Activated CD4-positive, alpha-beta memory T cell treated with anti-CD3 and anti-CD28 coated beads for 36 hours (primary cell): ENCODE measurements at regions not wholly inside any gene's neighbourhood (a gene's known extent, or its start where the extent isn't known, plus 50 kb on each side); places are given as distances from the start of the nearest gene placed in this dataset.

Experiments used
- CTCF ChIA-PET: fragments of 350-600 bp; sonication (Branson Sonifier 250); formaldehyde crosslinking; loops from one replicate; lab custom pipeline; 2021; ENCODE audit warnings: antibody characterized with exemption, inconsistent platforms; lab: Charles Lee
- POLR2A ChIA-PET: fragments of 350-600 bp; sonication (Branson Sonifier 250); formaldehyde crosslinking; loops from one replicate; lab custom pipeline; 2021; ENCODE audit warnings: antibody characterized with exemption; lab: Charles Lee
- DNase-seq: peaks from one replicate; pipeline ENCODE4 v3.0.0-alpha.2; 2020
- H3K27ac Mint-ChIP-seq: one replicate; pipeline ENCODE4 v1.8.0; 2021; ENCODE audit warnings: mixed read lengths
- H3K27me3 Mint-ChIP-seq: one replicate; pipeline ENCODE4 v1.8.0; 2021; ENCODE audit warnings: mixed read lengths
- H3K36me3 Mint-ChIP-seq: one replicate; pipeline ENCODE4 v1.8.0; 2021; ENCODE audit warnings: mixed read lengths
- H3K4me1 Mint-ChIP-seq: one replicate; pipeline ENCODE4 v1.8.0; 2021; ENCODE audit warnings: low read depth, mixed read lengths
- H3K4me3 Mint-ChIP-seq: one replicate; pipeline ENCODE4 v1.8.0; 2021; ENCODE audit warnings: mild to moderate bottlenecking, mixed read lengths
- H3K9me3 Mint-ChIP-seq: one replicate; pipeline ENCODE4 v1.8.0; 2021; ENCODE audit warnings: mixed read lengths
- intact Hi-C: fragments of 100-400 bp; cut with micrococcal nuclease; formaldehyde crosslinking; loops from one replicate; pipeline ENCODE4 v1.15.1; 2023

DNA sequence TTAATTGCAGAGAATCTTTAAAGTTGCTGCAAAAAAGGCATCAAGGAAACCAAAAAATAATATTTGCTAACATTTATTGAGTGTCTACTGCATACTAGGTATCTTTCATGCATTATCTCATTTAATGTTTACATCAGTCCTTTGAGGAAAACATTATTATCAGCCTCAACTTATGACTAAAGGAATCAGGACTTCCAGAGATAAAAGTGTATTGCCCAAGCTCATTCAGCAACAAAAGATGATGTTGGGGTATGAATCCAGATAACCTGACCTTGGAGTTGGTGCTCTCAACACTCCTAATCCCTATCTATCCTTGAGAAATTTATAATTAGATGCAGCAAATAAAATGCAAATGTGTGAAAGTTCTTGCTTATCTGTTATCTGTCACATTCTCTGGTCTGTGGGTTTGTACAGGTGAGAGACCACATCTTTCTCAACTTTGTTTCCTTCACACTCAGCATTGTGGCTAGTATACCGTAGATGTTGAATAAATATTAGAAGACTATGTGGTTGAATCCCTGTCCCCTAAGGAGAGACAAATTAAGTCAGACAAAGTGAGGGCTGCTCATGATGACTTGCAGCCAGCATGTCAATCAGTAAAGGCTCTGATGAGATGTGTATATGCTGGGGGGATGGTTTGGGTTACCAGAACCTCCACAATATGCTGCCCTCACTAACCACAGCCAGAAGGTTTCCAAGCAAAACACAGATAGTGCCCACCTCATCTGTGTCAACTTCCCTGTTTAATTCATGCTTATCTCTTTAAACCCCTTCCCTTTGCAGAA lies 82.6 kb downstream of the NOG start:
- intact Hi-C loops: no loop called here
- DNase-seq: no peak
- no peak overlapping the region for H3K4me3 Mint-ChIP-seq
- no peak overlapping the region for H3K27ac Mint-ChIP-seq
- POLR2A ChIA-PET: no interaction called here
- peaks cover 19% of the 10 kb centered on the region for H3K4me1 Mint-ChIP-seq
- no peaks in the 10 kb centered on the region for H3K36me3 Mint-ChIP-seq
- H3K9me3 Mint-ChIP-seq: no peaks in the 10 kb centered on the region
- H3K27me3 Mint-ChIP-seq: peaks cover 29% of the 10 kb centered on the region
- CTCF ChIA-PET: interaction anchor here (2.8 kb wide), 1 partner anchor 40 kb away, joined by 27 read pairs; no protein-coding TSS in a partner anchor

DNA sequence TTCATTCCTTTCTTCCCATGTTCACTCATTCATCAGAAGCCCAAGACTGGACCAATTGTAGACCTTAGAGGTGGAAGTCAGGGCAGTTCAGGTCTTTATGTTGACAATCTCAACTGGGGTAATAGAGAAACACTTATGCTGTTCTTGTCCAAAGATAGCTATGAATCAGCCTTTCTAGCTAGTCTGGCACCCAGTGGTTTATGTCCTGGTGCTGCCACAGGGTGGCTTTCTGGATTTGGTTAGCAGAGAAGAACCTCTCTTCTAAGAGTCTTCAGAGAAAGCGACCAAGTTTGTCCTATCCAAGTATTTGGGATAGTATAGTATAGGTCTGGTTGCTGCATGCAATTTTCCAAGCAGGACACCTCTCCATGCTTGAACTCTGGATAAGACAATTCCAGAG lies 83.3 kb downstream of the NOG start:
- POLR2A ChIA-PET: no interaction called here
- H3K4me3 Mint-ChIP-seq: no peak overlapping the region

GRCh38 chr17:56678249-56679114 lies 85.0 kb downstream of the NOG start:
- H3K4me3 Mint-ChIP-seq: peak overlapping the region; percentile 52

More for the DNA sequence above, 83.3 kb downstream of the NOG start:
- Mint-ChIP-seq H3K9me3 (no peaks in the 10 kb centered on the region), H3K4me1 (peaks cover 19% of the 10 kb centered on the region), H3K36me3 (no peaks in the 10 kb centered on the region), H3K27me3 (peaks cover 29% of the 10 kb centered on the region), H3K27ac (no peak overlapping the region)
- peak; percentile 13 for DNase-seq
- CTCF ChIA-PET: interaction anchor here (0.8 to 2.8 kb wide), 2 partner anchors 39 to 905 kb away, joined by 3 to 27 read pairs; no protein-coding TSS in a partner anchor
- intact Hi-C loops: no loop called here

GRCh38 chr17:56679115-56679776 lies 85.7 kb downstream of the NOG start:
- no peak for DNase-seq
- intact Hi-C loops: loop anchor here (2.0 kb wide), 1 partner anchor 86 kb away; the partner anchor contains the start of gene NOG
- H3K4me1 Mint-ChIP-seq: peaks cover 19% of the 10 kb centered on the region
- H3K36me3 Mint-ChIP-seq: no peaks in the 10 kb centered on the region
- ChIA-PET POLR2A (no interaction called here), CTCF (interaction anchor here (1.1 to 2.8 kb wide), 2 partner anchors 37 to 86 kb away, joined by 12 to 27 read pairs; partner anchors contain the start of gene NOG)
- no peaks in the 10 kb centered on the region for H3K9me3 Mint-ChIP-seq
- no peak overlapping the region for H3K27ac Mint-ChIP-seq
- peak overlapping the region; percentile 52 for H3K4me3 Mint-ChIP-seq
- H3K27me3 Mint-ChIP-seq: peaks cover 33% of the 10 kb centered on the region

More at GRCh38 chr17:56678249-56679114, 85.0 kb downstream of the NOG start:
- ChIA-PET CTCF (interaction anchor here (0.8 to 2.8 kb wide), 3 partner anchors 38 to 117 kb away, joined by 3 to 27 read pairs (median 12); partner anchors contain the start of gene NOG), POLR2A (no interaction called here)
- Mint-ChIP-seq H3K9me3 (no peaks in the 10 kb centered on the region), H3K4me1 (peaks cover 19% of the 10 kb centered on the region), H3K27me3 (peaks cover 27% of the 10 kb centered on the region), H3K27ac (no peak overlapping the region), H3K36me3 (no peaks in the 10 kb centered on the region)
- peak; percentile 10 for DNase-seq
- intact Hi-C loops: loop anchor here (2.0 kb wide), 1 partner anchor 86 kb away; the partner anchor contains the start of gene NOG

DNA sequence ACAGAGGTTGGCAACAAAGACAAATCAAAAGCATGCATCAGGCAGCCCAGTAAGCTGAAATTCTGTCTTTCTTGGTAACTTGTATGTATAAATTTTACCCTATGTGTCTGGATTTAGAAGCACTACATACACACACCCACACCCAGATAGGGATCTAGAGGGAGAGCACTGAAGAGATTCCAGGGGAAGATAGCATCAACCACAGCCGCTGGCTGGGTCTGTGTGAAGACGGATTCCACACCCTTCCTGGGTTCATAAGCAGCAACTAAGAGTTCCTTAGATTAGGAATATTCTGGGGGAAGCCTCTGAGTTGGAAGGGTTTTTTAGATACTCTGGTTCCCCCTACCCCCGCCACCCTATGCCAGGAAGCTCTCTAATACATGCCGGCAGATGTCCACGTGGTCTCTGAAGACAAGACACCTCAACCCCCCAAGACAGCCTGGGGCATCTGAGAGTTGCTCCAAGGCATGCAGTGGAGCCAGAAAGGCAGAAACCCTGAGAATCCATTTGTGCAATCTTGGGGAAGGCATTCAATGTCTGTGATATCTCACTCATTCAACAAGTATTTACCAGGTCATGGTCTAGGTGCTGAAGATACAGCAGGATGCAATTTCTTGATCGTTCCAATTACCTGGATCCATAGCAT lies 86.4 kb downstream of the NOG start:
- CTCF ChIA-PET: interaction anchor here (1.3 kb wide), 1 partner anchor 88 kb away, joined by 5 read pairs; no protein-coding TSS in a partner anchor
- H3K9me3 Mint-ChIP-seq: no peaks in the 10 kb centered on the region
- peaks cover 19% of the 10 kb centered on the region for H3K4me1 Mint-ChIP-seq
- intact Hi-C loops: loop anchor here (2.0 kb wide), 2 partner anchors 37 to 87 kb away; partner anchors contain the start of gene NOG
- H3K27me3 Mint-ChIP-seq: peaks cover 34% of the 10 kb centered on the region
- H3K36me3 Mint-ChIP-seq: no peaks in the 10 kb centered on the region
- H3K27ac Mint-ChIP-seq: no peak overlapping the region
- no peak for DNase-seq
- no peak overlapping the region for H3K4me3 Mint-ChIP-seq
- POLR2A ChIA-PET: no interaction called here

DNA sequence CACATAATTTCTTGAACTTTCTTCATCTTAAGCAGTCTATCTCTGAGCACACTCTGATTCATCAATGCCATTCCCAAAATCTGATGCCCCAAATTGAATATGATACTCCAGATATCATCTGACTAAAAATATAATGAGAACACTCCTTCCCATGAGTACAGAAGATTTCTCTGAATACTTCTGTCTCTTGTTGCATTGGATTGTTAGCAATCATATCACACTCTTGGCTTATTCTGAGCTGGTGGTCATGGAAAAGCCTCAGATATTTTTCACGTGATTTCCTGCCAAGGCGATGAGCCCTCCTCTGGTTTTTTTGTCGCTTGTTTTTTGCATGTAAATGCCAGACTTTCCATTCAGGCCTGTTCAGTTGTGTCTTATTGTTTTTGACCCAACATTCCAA lies 87.2 kb downstream of the NOG start:
- peaks cover 19% of the 10 kb centered on the region for H3K4me1 Mint-ChIP-seq
- no peak overlapping the region for H3K27ac Mint-ChIP-seq
- H3K9me3 Mint-ChIP-seq: no peaks in the 10 kb centered on the region
- peaks cover 29% of the 10 kb centered on the region for H3K27me3 Mint-ChIP-seq
- ChIA-PET POLR2A (no interaction called here), CTCF (interaction anchor here (1.0 to 1.3 kb wide), 2 partner anchors 24 to 88 kb away, joined by 3 to 5 read pairs; no protein-coding TSS in a partner anchor)
- DNase-seq: no peak
- H3K36me3 Mint-ChIP-seq: no peaks in the 10 kb centered on the region
- H3K4me3 Mint-ChIP-seq: no peak overlapping the region
- intact Hi-C loops: loop anchor here (1.0 to 2.0 kb wide), 2 partner anchors 36 to 100 kb away; no protein-coding TSS in a partner anchor

DNA sequence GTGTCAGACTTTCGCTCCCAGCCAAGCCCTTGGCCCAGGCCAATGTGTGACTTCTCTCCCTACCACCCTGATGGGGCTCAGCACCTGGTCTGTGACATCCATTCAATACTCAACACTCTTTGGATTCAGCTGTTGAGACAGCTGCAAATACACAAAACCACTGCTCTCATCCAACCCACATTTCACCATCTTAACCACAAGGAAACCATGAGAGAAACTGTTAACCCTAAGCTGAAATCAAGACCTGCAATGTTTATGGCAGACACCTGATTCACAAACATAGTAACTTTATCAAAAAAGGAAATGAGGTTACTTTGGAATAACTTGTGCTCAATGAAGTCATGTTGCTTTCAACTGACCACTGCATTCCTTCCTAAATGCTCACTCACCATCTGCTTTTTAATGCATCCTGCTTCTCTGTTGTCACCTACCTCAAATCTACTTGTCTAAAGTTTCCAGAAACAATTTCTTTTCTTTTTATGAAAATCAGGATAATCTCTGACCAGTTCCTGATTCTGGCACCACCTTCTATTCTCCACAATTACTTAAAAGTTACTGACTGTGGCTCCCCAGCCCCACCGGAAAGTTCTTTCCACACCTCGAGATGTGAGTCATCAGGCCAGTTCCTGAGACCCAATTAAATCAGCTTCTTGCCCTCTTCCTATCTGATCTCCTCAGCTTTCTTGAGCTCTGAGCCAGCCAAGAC lies 88.2 kb downstream of the NOG start:
- no peaks in the 10 kb centered on the region for H3K36me3 Mint-ChIP-seq
- POLR2A ChIA-PET: no interaction called here
- H3K27me3 Mint-ChIP-seq: peaks cover 23% of the 10 kb centered on the region
- H3K9me3 Mint-ChIP-seq: no peaks in the 10 kb centered on the region
- H3K27ac Mint-ChIP-seq: no peak overlapping the region
- peaks cover 19% of the 10 kb centered on the region for H3K4me1 Mint-ChIP-seq
- intact Hi-C loops: loop anchor here (1.0 to 2.0 kb wide), 2 partner anchors 35 to 99 kb away; no protein-coding TSS in a partner anchor
- CTCF ChIA-PET: interaction anchor here (1.0 to 3.1 kb wide), 4 partner anchors 25 to 98 kb away, joined by 3 to 14 read pairs (median 3); no protein-coding TSS in a partner anchor
- DNase-seq: peak; percentile 43
- no peak overlapping the region for H3K4me3 Mint-ChIP-seq

DNA sequence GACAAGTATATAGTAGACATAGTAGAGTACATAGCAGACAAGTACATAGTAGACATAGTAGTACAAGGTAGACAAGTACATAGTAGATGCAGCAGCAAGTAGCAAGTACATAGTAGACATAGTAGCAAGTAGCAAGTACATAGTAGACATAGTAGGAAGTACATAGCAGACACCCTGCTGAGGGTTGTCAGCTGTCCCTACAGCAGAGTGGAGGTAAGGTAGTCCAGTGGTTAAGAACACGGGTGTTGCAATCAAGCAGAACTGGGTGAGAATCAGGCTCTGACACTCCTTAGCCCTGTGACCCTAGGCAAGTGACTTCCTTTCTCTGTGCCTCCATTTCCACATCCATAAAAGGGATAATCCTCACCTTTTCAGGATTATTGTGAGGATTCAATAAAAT lies 94.7 kb downstream of the NOG start:
- no peaks in the 10 kb centered on the region for H3K9me3 Mint-ChIP-seq
- no peak overlapping the region for H3K4me3 Mint-ChIP-seq
- ChIA-PET POLR2A (no interaction called here), CTCF (interaction anchor here (1.0 kb wide), 1 partner anchor 28 kb away, joined by 4 read pairs; no protein-coding TSS in a partner anchor)
- DNase-seq: no peak
- no peak overlapping the region for H3K27ac Mint-ChIP-seq
- H3K36me3 Mint-ChIP-seq: no peaks in the 10 kb centered on the region
- no peaks in the 10 kb centered on the region for H3K4me1 Mint-ChIP-seq
- H3K27me3 Mint-ChIP-seq: peaks cover 11% of the 10 kb centered on the region
- intact Hi-C loops: no loop called here

DNA sequence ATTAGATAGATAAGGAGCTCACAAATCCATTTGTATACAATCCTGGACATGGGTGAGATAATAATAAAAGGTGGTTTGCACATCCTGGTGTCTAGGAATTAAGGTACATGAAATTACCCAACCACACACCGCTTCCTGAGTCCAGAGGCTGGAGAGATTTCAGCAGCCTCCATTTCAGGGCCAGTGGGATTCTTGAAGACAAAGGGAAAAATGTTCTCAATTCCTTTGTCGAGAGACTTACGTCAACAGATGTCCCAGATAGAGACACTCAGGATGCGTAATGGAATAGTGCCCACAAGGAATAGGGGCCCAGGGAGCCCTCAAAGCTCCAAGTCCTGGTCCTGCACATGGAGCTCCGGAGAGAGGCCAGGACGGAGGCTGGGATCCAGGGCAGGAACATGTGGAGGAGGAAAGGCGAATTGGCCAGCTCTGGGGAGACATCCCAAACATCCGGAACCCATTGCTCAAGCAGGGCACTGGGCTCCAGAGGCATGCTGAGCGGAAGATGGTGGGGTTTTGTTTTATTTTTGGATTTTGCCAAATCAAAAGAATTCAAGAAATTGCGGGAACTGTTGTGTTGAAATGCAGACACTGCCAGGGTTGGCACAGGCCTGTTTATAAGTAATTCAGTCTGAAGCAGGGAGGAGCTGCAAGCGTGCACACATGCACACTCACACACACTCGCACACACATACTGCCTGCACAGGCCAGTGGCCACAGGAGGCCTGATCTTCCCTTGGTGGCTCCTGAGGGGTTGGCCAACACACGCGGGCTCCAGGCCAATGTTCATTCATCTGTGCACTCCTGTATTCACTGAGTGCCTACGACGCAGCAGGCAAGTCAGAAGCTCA lies 97.2 kb downstream of the NOG start:
- CTCF ChIA-PET: interaction anchor here (0.7 to 2.1 kb wide), 2 partner anchors 25 kb away, joined by 3 to 10 read pairs; no protein-coding TSS in a partner anchor
- intact Hi-C loops: no loop called here
- Mint-ChIP-seq H3K9me3 (no peaks in the 10 kb centered on the region), H3K4me1 (no peaks in the 10 kb centered on the region), H3K27ac (no peak overlapping the region), H3K27me3 (peaks cover 1% of the 10 kb centered on the region), H3K4me3 (no peak overlapping the region), H3K36me3 (no peaks in the 10 kb centered on the region)
- no peak for DNase-seq
- POLR2A ChIA-PET: interaction anchor here (0.5 kb wide), 1 partner anchor 112 kb away, joined by 6 read pairs; no protein-coding TSS in a partner anchor

DNA sequence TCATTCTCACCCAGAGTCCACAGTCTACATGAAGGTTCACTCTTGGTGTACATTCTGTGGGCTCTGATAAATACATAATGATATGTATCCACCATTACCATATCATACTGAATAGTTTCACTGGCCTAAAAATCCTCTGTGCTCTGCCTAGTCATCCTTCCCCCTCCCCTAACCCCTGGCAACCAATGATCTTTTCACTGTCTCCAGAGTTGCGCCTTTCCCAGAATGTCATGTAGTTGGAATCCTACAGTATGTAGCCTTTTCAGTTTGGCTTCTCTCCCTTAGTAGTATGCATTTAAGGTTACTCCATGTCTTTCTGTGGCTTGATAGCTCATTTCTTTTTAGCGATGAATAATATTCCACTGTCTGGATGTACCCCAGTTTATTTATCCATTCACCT lies 101.3 kb downstream of the NOG start:
- Mint-ChIP-seq H3K9me3 (no peaks in the 10 kb centered on the region), H3K36me3 (no peaks in the 10 kb centered on the region), H3K4me1 (no peaks in the 10 kb centered on the region), H3K27me3 (no peaks in the 10 kb centered on the region), H3K4me3 (no peak overlapping the region), H3K27ac (no peak overlapping the region)
- ChIA-PET CTCF (no interaction called here), POLR2A (no interaction called here)
- intact Hi-C loops: no loop called here
- DNase-seq: no peak
